A673 (cell line): ENCODE measurements at regions not wholly inside any gene's neighbourhood (a gene's known extent, or its start where the extent isn't known, plus 50 kb on each side); places are given as distances from the start of the nearest gene placed in this dataset.

ENCODE experiments used
- BruUV-seq: library from RNA; stranded (reverse); fragments of 400-500 nt; replicated peaks from 2 replicates; lab custom pipeline; 2021; lab: Mats Ljungman, UMichigan
- CTCF ChIA-PET: fragments of 300-600 bp; sonication (Branson Sonifier 250); formaldehyde crosslinking; loops from one replicate; lab custom pipeline; 2022; ENCODE audit warnings: antibody characterized with exemption; lab: Charles Lee
- POLR2A ChIA-PET: fragments of 300-600 bp; sonication (Branson Sonifier 250); formaldehyde crosslinking; loops from one replicate; lab custom pipeline; 2022; ENCODE audit warnings: antibody characterized with exemption; ENCODE audit not compliant: low non-redundant PET; lab: Charles Lee
- DNase-seq: peaks from one replicate; pipeline ENCODE4 v3.0.0-alpha.2; 2015; ENCODE audit warnings: low spot score
- H3K27ac ChIP-seq: fragments of 200-600 bp; sonication (generic); 2 replicates; pipeline ENCODE4 v1.5.1; 2016; ENCODE audit warnings: mixed run types, low read depth, mild to moderate bottlenecking, mixed read lengths, antibody characterized with exemption, low read length; ENCODE audit not compliant: poor library complexity, severe bottlenecking
- H3K27me3 ChIP-seq: fragments of 200-600 bp; sonication (generic); replicated peaks from 2 replicates; pipeline ENCODE4 v1.6.1; 2017; ENCODE audit warnings: mixed run types, low read depth, mild to moderate bottlenecking, mixed read lengths, antibody characterized with exemption, low read length; ENCODE audit not compliant: insufficient read depth, poor library complexity
- H3K36me3 ChIP-seq: fragments of 200-600 bp; sonication (generic); 2 replicates; pipeline ENCODE4 v1.6.1; 2016; ENCODE audit warnings: mixed run types, mild to moderate bottlenecking, mixed read lengths, antibody characterized with exemption, low read length; ENCODE audit not compliant: insufficient read depth, poor library complexity, severe bottlenecking
- H3K4me1 ChIP-seq: fragments of 200-600 bp; sonication (generic); 2 replicates; pipeline ENCODE4 v1.6.1; 2017; ENCODE audit warnings: mixed run types, mild to moderate bottlenecking, mixed read lengths, antibody characterized with exemption, low read length; ENCODE audit not compliant: insufficient read depth, poor library complexity, severe bottlenecking
- H3K4me3 ChIP-seq: fragments of 200-600 bp; sonication (generic); 2 replicates; pipeline ENCODE4 v1.5.1; 2016; ENCODE audit warnings: low read depth, mixed run types, mild to moderate bottlenecking, mixed read lengths, low read length; ENCODE audit not compliant: poor library complexity, severe bottlenecking
- H3K9me3 ChIP-seq: fragments of 200-600 bp; sonication (generic); 2 replicates; pipeline ENCODE4 v1.6.1; 2016; ENCODE audit warnings: mixed run types, low read depth, mild to moderate bottlenecking, mixed read lengths, antibody characterized with exemption, low read length; ENCODE audit not compliant: poor library complexity, severe bottlenecking
- EZH2 ChIP-seq: fragments of 200-600 bp; sonication (generic); IDR thresholded peaks from 2 replicates; pipeline ENCODE4 v1.6.1; 2017; ENCODE audit warnings: borderline replicate concordance, low read depth, mild to moderate bottlenecking, mixed read lengths, antibody characterized with exemption, low read length; ENCODE audit not compliant: poor library complexity, severe bottlenecking
- intact Hi-C: fragments of 100-400 bp; cut with micrococcal nuclease; formaldehyde crosslinking; loops from one replicate; pipeline ENCODE4 v1.10.0; 2022; ENCODE audit not compliant: unreplicated experiment
- TF ChIP-seq, protein P1 (sequence below): fragments of 300-800, 200-600 bp; sonication (generic); conservative IDR thresholded peaks from 2 replicates; pipeline ENCODE4 v1.5.1; 2017; ENCODE audit warnings: low read depth, mild to moderate bottlenecking, antibody characterized with exemption, low read length, moderate library complexity, mixed read lengths

DNA sequence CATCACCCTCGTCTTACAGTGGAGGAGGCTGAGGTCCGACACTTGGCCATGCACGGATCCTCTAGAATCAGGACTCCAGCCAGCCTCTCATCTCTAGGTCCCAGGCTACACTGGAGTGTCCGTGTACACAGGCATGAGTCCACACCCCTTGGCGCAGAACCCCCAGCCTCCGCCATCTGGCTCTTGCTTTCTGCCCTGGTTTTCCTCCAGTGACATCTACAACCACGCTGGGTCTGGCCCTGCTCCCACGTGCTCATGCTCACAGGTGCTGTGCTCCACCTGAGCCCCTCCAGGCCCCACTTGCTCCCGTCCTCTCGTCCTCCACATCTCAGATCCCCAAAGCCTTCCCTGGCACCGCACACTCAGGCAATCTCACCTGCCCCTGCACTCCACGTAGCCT lies 260.8 kb downstream of the ENGASE start:
- ChIA-PET CTCF (no interaction called here), POLR2A (no interaction called here)
- peaks cover 84% of the 10 kb centered on the region for H3K27me3 ChIP-seq
- no peak for DNase-seq
- no peak overlapping the region for H3K4me3 ChIP-seq
- no peak overlapping the region for H3K27ac ChIP-seq
- TF ChIP-seq, protein P1, sequence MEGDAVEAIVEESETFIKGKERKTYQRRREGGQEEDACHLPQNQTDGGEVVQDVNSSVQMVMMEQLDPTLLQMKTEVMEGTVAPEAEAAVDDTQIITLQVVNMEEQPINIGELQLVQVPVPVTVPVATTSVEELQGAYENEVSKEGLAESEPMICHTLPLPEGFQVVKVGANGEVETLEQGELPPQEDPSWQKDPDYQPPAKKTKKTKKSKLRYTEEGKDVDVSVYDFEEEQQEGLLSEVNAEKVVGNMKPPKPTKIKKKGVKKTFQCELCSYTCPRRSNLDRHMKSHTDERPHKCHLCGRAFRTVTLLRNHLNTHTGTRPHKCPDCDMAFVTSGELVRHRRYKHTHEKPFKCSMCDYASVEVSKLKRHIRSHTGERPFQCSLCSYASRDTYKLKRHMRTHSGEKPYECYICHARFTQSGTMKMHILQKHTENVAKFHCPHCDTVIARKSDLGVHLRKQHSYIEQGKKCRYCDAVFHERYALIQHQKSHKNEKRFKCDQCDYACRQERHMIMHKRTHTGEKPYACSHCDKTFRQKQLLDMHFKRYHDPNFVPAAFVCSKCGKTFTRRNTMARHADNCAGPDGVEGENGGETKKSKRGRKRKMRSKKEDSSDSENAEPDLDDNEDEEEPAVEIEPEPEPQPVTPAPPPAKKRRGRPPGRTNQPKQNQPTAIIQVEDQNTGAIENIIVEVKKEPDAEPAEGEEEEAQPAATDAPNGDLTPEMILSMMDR: no peak
- TF ChIP-seq EZH2: no peak
- H3K4me1 ChIP-seq: no peaks in the 10 kb centered on the region
- no TSS peak for BruUV-seq
- H3K9me3 ChIP-seq: no peaks in the 10 kb centered on the region
- intact Hi-C loops: no loop called here
- H3K36me3 ChIP-seq: no peaks in the 10 kb centered on the region

DNA sequence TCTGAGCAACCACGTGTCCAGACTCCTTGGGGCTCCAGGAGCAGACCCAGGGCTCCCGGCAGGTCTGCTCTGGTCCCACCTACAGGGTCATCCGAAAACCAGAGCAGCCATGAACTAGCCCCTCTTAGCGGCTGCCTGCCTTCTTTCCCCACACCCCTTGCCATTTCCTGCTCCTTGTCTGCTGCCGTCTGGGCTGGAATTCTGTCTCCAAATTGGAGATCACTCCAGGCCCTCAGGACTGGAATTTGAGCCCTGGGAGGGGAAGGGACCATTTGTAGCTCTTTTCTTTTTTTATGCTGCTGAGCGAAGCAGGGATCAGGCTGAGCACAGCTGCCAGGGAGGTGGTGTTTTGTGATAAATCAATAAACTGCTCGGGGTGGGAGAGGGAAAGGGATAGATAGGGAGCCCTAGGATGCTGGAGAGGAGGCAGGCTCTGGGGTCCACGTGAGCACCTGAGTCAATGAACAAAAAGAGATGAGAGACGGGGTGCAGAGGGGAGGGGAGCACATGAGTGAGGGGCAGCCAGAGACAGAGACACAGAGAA lies 257.5 kb downstream of the ENGASE start:
- Histone ChIP-seq H3K36me3 (no peaks in the 10 kb centered on the region), H3K27me3 (peaks cover 87% of the 10 kb centered on the region), H3K4me3 (no peak overlapping the region), H3K9me3 (no peaks in the 10 kb centered on the region), H3K4me1 (no peaks in the 10 kb centered on the region), H3K27ac (no peak overlapping the region)
- CTCF ChIA-PET: no interaction called here
- intact Hi-C loops: no loop called here
- TF ChIP-seq, protein P1: no peak
- TF ChIP-seq EZH2: no peak
- BruUV-seq: no TSS peak
- POLR2A ChIA-PET: no interaction called here
- DNase-seq: no peak

DNA sequence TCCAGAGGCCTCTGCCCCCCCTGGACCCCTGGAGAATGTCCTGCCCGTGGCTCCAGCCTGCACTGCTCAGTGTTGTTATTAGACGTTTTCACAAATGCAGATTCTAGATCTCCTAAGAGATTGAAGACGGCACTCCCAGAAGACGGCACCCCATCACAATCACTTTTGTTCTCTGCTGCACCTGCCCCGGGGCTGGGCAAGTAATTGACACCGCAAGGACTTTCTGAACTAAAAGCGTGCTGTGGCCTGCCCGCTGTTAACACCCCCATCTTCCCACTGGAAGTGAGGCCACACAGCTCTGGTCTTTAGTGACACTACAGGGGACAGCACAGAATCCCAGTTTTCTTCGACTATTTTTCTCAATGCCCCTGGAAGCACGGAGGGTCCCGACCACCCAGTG lies 256.9 kb downstream of the ENGASE start:
- Histone ChIP-seq H3K27me3 (peaks cover 93% of the 10 kb centered on the region), H3K27ac (no peak overlapping the region), H3K9me3 (no peaks in the 10 kb centered on the region), H3K36me3 (no peaks in the 10 kb centered on the region), H3K4me3 (no peak overlapping the region), H3K4me1 (no peaks in the 10 kb centered on the region)
- intact Hi-C loops: no loop called here
- BruUV-seq: no TSS peak
- ChIA-PET POLR2A (no interaction called here), CTCF (no interaction called here)
- no peak for DNase-seq
- TF ChIP-seq, protein P1: no peak
- no peak for TF ChIP-seq EZH2
